ENCODE measurements at regions not wholly inside any gene's neighbourhood (a gene's known extent, or its start where the extent isn't known, plus 50 kb on each side); places are given as distances from the start of the nearest gene placed in this dataset.

- Histone ChIP-seq H3K4me3 (ENCODE audit: low read length) (no peak overlapping the region), H3K27me3 (ENCODE audit: control insufficient read depth, insufficient read depth, low read length) (no peaks in the 10 kb centered on the region), H3K36me3 (ENCODE audit: insufficient read depth, low read length) (no peaks in the 10 kb centered on the region), H3K9ac (ENCODE audit: low read depth, low read length) (no peak overlapping the region), H3K9me3 (replicated peaks; ENCODE audit: low read length) (peaks cover 4% of the 10 kb centered on the region), H3K4me2 (ENCODE audit: low read length) (no peak overlapping the region), H3K4me1 (ENCODE audit: control insufficient read depth, insufficient read depth, low read length) (no peaks in the 10 kb centered on the region)
Observed at GRCh38 chr1:189021577-189021976, 1456.1 kb downstream of the BRINP3 start.

- Histone ChIP-seq H3K4me2 (ENCODE audit: low read length) (no peak overlapping the region), H3K4me3 (ENCODE audit: low read length) (no peak overlapping the region), H3K27me3 (ENCODE audit: control insufficient read depth, insufficient read depth, low read length) (no peaks in the 10 kb centered on the region), H3K9me3 (replicated peaks; ENCODE audit: low read length) (peaks cover 4% of the 10 kb centered on the region), H3K9ac (ENCODE audit: low read depth, low read length) (no peak overlapping the region), H3K4me1 (ENCODE audit: control insufficient read depth, insufficient read depth, low read length) (no peaks in the 10 kb centered on the region), H3K36me3 (ENCODE audit: insufficient read depth, low read length) (no peaks in the 10 kb centered on the region)
Observed at GRCh38 chr1:189022015-189022414, 1455.6 kb downstream of the BRINP3 start.

- Histone ChIP-seq H3K27me3 (ENCODE audit: control insufficient read depth, insufficient read depth, low read length) (no peaks in the 10 kb centered on the region), H3K9me3 (replicated peaks; ENCODE audit: low read length) (no peaks in the 10 kb centered on the region), H3K4me2 (ENCODE audit: low read length) (no peak overlapping the region), H3K4me1 (ENCODE audit: control insufficient read depth, insufficient read depth, low read length) (no peaks in the 10 kb centered on the region), H3K36me3 (ENCODE audit: insufficient read depth, low read length) (no peaks in the 10 kb centered on the region), H3K4me3 (ENCODE audit: low read length) (no peak overlapping the region), H3K9ac (ENCODE audit: low read depth, low read length) (no peak overlapping the region)
Observed at GRCh38 chr1:189027512-189027911, 1450.2 kb downstream of the BRINP3 start.

- H3K36me3 ChIP-seq (ENCODE audit: insufficient read depth, low read length), result no peaks in the 10 kb centered on the region
- no peak overlapping the region for H3K9ac ChIP-seq (ENCODE audit: low read depth, low read length)
- no peaks in the 10 kb centered on the region for H3K27me3 ChIP-seq (ENCODE audit: control insufficient read depth, insufficient read depth, low read length)
- no peak overlapping the region for H3K4me2 ChIP-seq (ENCODE audit: low read length)
- no peaks in the 10 kb centered on the region for H3K4me1 ChIP-seq (ENCODE audit: control insufficient read depth, insufficient read depth, low read length)
- no peak overlapping the region for H3K4me3 ChIP-seq (ENCODE audit: low read length)
- no peaks in the 10 kb centered on the region for H3K9me3 ChIP-seq (replicated peaks; ENCODE audit: low read length)
Observed at GRCh38 chr1:189033169-189033568, 1444.5 kb downstream of the BRINP3 start.

DNA sequence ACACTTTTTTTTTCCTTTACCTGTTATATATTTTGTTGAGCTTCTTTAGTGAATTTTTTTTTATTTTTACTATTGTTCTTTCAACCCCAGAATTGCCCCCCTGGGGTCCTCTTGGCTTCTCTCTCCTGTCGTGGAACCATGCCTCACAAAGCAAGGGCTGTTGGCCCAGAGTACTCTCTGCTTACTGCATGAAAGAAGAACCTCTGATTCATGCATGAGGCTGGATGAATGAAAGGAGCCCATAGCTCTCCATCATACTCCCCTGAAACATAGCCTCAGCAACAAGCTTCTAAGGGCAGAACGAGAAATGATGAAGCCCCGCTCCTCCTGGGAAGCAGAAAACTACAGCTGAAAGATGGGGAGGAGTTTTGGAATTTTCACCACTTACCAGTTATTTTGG lies 1441.0 kb downstream of the BRINP3 start:
- Histone ChIP-seq H3K9ac (ENCODE audit: low read depth, low read length) (no peak overlapping the region), H3K4me3 (ENCODE audit: low read length) (no peak overlapping the region), H3K36me3 (ENCODE audit: insufficient read depth, low read length) (no peaks in the 10 kb centered on the region)

DNA sequence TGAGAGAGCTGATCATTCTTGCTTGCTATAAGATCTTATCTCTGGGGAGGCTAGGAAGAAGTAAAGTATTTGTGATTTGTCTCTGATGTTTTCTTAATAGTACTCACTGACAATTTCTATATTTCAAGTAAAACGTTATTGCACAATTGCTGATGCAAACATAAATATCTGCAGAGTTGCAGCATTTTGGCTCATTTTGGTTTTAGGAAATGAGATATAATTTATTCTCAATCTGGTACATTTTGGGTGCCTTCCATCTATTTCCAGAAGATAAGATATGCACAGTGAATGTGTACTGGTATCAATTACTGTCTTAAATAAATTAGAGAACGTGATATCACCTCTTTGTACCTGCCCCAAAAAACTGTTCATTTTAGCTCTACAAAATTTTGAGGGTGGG lies 1431.5 kb downstream of the BRINP3 start:
- Histone ChIP-seq H3K36me3 (ENCODE audit: insufficient read depth, low read length) (no peaks in the 10 kb centered on the region), H3K4me1 (ENCODE audit: control insufficient read depth, insufficient read depth, low read length) (no peaks in the 10 kb centered on the region), H3K9me3 (replicated peaks; ENCODE audit: low read length) (no peaks in the 10 kb centered on the region), H3K9ac (ENCODE audit: low read depth, low read length) (no peak overlapping the region), H3K4me2 (ENCODE audit: low read length) (no peak overlapping the region), H3K4me3 (ENCODE audit: low read length) (no peak overlapping the region), H3K27me3 (ENCODE audit: control insufficient read depth, insufficient read depth, low read length) (no peaks in the 10 kb centered on the region)

More for the DNA sequence above, 1441.0 kb downstream of the BRINP3 start:
- no peak overlapping the region for H3K4me2 ChIP-seq (ENCODE audit: low read length)
- no peaks in the 10 kb centered on the region for H3K27me3 ChIP-seq (ENCODE audit: control insufficient read depth, insufficient read depth, low read length)
- H3K4me1 ChIP-seq (ENCODE audit: control insufficient read depth, insufficient read depth, low read length), result no peaks in the 10 kb centered on the region
- H3K9me3 ChIP-seq (replicated peaks; ENCODE audit: low read length), result no peaks in the 10 kb centered on the region

GRCh38 chr1:189084811-189085210 lies 1392.9 kb downstream of the BRINP3 start:
- H3K4me2 ChIP-seq (ENCODE audit: low read length), result no peak overlapping the region
- no peaks in the 10 kb centered on the region for H3K4me1 ChIP-seq (ENCODE audit: control insufficient read depth, insufficient read depth, low read length)
- peaks cover 3% of the 10 kb centered on the region for H3K9me3 ChIP-seq (replicated peaks; ENCODE audit: low read length)
- no peak overlapping the region for H3K4me3 ChIP-seq (ENCODE audit: low read length)
- H3K9ac ChIP-seq (ENCODE audit: low read depth, low read length), result no peak overlapping the region
- no peaks in the 10 kb centered on the region for H3K27me3 ChIP-seq (ENCODE audit: control insufficient read depth, insufficient read depth, low read length)
- no peaks in the 10 kb centered on the region for H3K36me3 ChIP-seq (ENCODE audit: insufficient read depth, low read length)

DNA sequence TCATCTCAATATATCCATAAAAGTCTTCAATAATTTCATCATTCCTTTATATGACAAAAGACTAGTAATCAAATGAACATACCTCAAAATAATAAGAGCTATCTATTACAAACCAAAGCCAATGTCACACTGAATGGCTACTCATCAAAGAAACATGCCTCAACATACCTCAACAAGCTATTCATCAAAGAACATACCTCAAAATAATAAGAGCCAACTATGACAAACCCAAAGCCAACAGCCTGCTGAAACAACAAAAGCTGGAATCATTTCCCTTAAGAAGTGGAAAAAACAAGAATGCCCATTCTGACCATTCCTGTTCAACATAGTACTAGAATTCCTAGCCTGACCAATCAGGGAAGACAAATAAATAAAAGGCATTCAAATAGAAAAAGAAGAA lies 1373.7 kb downstream of the BRINP3 start:
- Histone ChIP-seq H3K4me2 (ENCODE audit: low read length) (no peak overlapping the region), H3K4me3 (ENCODE audit: low read length) (no peak overlapping the region), H3K9ac (ENCODE audit: low read depth, low read length) (no peak overlapping the region), H3K27me3 (ENCODE audit: control insufficient read depth, insufficient read depth, low read length) (no peaks in the 10 kb centered on the region), H3K36me3 (ENCODE audit: insufficient read depth, low read length) (no peaks in the 10 kb centered on the region), H3K4me1 (ENCODE audit: control insufficient read depth, insufficient read depth, low read length) (no peaks in the 10 kb centered on the region), H3K9me3 (replicated peaks; ENCODE audit: low read length) (peaks cover 3% of the 10 kb centered on the region)

DNA sequence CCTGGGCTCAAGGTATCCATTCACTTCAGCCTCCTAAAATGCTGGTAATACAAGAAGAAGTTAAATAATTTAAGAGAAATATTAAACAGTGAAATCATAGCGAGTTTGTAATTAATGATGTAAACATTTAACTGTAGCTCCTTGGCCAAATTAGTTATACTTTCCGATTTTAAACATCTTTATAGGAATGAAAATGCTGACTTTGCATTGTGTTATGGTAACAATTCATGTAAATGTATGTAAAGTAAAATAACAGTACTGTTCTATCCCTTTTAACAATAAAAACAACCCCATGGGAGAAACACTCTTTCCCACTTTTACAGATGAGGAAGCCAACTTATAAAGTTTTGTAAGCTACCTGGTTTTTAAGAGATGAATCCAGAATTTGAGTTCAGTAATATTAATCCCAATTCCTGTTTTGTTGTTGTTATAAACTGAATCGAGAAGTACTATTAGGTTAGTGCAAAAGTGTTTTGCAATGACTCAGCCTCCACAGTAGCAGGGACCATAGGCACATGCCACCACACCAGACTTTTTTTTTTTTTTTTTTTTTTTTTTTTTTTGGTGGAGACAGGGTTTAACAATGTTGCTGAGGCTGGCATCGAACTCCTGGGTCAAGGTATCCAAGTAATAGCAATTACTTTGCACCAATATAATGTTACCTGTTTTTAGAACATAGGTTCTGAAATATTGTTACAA lies 1360.4 kb downstream of the BRINP3 start:
- Histone ChIP-seq H3K36me3 (ENCODE audit: insufficient read depth, low read length) (no peaks in the 10 kb centered on the region), H3K4me2 (ENCODE audit: low read length) (no peak overlapping the region), H3K27me3 (ENCODE audit: control insufficient read depth, insufficient read depth, low read length) (no peaks in the 10 kb centered on the region), H3K9me3 (replicated peaks; ENCODE audit: low read length) (peaks cover 3% of the 10 kb centered on the region), H3K4me3 (ENCODE audit: low read length) (no peak overlapping the region), H3K9ac (ENCODE audit: low read depth, low read length) (no peak overlapping the region), H3K4me1 (ENCODE audit: control insufficient read depth, insufficient read depth, low read length) (no peaks in the 10 kb centered on the region)

- no peaks in the 10 kb centered on the region for H3K36me3 ChIP-seq (ENCODE audit: insufficient read depth, low read length)
- no peaks in the 10 kb centered on the region for H3K4me1 ChIP-seq (ENCODE audit: control insufficient read depth, insufficient read depth, low read length)
- no peak overlapping the region for H3K9ac ChIP-seq (ENCODE audit: low read depth, low read length)
- H3K4me2 ChIP-seq (ENCODE audit: low read length), result no peak overlapping the region
- H3K27me3 ChIP-seq (ENCODE audit: control insufficient read depth, insufficient read depth, low read length), result no peaks in the 10 kb centered on the region
- H3K9me3 ChIP-seq (replicated peaks; ENCODE audit: low read length), result no peaks in the 10 kb centered on the region
- H3K4me3 ChIP-seq (ENCODE audit: low read length), result no peak overlapping the region
Observed at GRCh38 chr1:189121941-189122340, 1355.7 kb downstream of the BRINP3 start.

GRCh38 chr1:189125694-189126093 lies 1352.0 kb downstream of the BRINP3 start:
- no peak overlapping the region for H3K4me2 ChIP-seq (ENCODE audit: low read length)
- H3K9me3 ChIP-seq (replicated peaks; ENCODE audit: low read length), result no peaks in the 10 kb centered on the region
- no peaks in the 10 kb centered on the region for H3K27me3 ChIP-seq (ENCODE audit: control insufficient read depth, insufficient read depth, low read length)
- H3K9ac ChIP-seq (ENCODE audit: low read depth, low read length), result no peak overlapping the region
- H3K4me1 ChIP-seq (ENCODE audit: control insufficient read depth, insufficient read depth, low read length), result no peaks in the 10 kb centered on the region
- H3K4me3 ChIP-seq (ENCODE audit: low read length), result no peak overlapping the region
- no peaks in the 10 kb centered on the region for H3K36me3 ChIP-seq (ENCODE audit: insufficient read depth, low read length)

DNA sequence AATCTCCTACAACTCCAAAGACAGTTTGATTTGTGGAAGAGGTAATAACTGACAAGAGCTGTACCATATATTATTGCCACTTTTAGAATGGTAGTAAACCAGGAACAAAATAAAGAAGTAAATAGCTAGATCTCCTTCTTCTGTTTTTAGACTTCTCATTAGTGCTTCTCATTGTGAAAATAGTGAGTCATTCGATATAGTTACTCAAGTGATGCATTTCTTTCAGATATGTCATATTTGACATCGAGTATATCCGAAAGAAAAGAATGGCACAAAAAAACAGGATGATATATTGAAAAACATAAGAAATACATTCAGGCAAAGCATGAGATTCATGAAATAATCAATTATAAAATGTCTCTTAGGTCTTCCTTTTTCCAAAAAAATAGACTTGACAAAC lies 1346.1 kb downstream of the BRINP3 start:
- Histone ChIP-seq H3K4me1 (ENCODE audit: control insufficient read depth, insufficient read depth, low read length) (no peaks in the 10 kb centered on the region), H3K9me3 (replicated peaks; ENCODE audit: low read length) (peaks cover 5% of the 10 kb centered on the region), H3K27me3 (ENCODE audit: control insufficient read depth, insufficient read depth, low read length) (no peaks in the 10 kb centered on the region), H3K9ac (ENCODE audit: low read depth, low read length) (no peak overlapping the region), H3K36me3 (ENCODE audit: insufficient read depth, low read length) (no peaks in the 10 kb centered on the region), H3K4me3 (ENCODE audit: low read length) (no peak overlapping the region), H3K4me2 (ENCODE audit: low read length) (no peak overlapping the region)
